Activated naive CD4-positive, alpha-beta T cell treated with anti-CD3 and anti-CD28 coated beads, Interleukin-2, amount 10 ng/mL, durations not matched to agents 7 days and 5 days (primary cell): ENCODE measurements at regions not wholly inside any gene's neighbourhood (a gene's known extent, or its start where the extent isn't known, plus 50 kb on each side); places are given as distances from the start of the nearest gene placed in this dataset.
"Not testable (repeated sequence)": the region's sequence is repeated elsewhere in the genome, so short reads cannot be mapped to it uniquely, and the experiment has no call there.

ENCODE experiments used
- CTCF ChIA-PET: fragments of 350-600 bp; sonication (Branson Sonifier 250); formaldehyde crosslinking; loops from one replicate; lab custom pipeline; 2021; ENCODE audit warnings: antibody characterized with exemption; lab: Charles Lee
- DNase-seq: peaks from one replicate; pipeline ENCODE4 v3.0.0-alpha.2; 2020
- H3K27ac Mint-ChIP-seq: one replicate; pipeline ENCODE4 v1.8.0; 2021; ENCODE audit warnings: mild to moderate bottlenecking, moderate library complexity, mixed read lengths
- H3K27me3 Mint-ChIP-seq: one replicate; pipeline ENCODE4 v1.8.0; 2021; ENCODE audit warnings: mild to moderate bottlenecking, mixed read lengths
- H3K36me3 Mint-ChIP-seq: one replicate; pipeline ENCODE4 v1.8.0; 2021; ENCODE audit warnings: mixed read lengths
- H3K4me1 Mint-ChIP-seq: one replicate; pipeline ENCODE4 v1.8.0; 2021; ENCODE audit warnings: mixed read lengths
- H3K4me3 Mint-ChIP-seq: one replicate; pipeline ENCODE4 v1.8.0; 2021; ENCODE audit warnings: mild to moderate bottlenecking, moderate library complexity, mixed read lengths
- H3K9me3 Mint-ChIP-seq: one replicate; pipeline ENCODE4 v1.8.0; 2021; ENCODE audit warnings: mixed read lengths

GRCh38 chr5:87030699-87031098, 237.0 kb upstream of the RASA1 start:
- Mint-ChIP-seq H3K27me3 (peaks cover 18% of the 10 kb centered on the region), H3K4me3 (no peak overlapping the region), H3K4me1 (peaks cover 14% of the 10 kb centered on the region), H3K36me3 (peaks cover 1% of the 10 kb centered on the region), H3K9me3 (no peaks in the 10 kb centered on the region), H3K27ac (no peak overlapping the region)
- CTCF ChIA-PET, result interaction anchor here (0.5 to 1.2 kb wide), 2 partner anchors 13 to 14 kb away, joined by 3 read pairs; no protein-coding TSS in a partner anchor
- DNase-seq, result no peak

DNA sequence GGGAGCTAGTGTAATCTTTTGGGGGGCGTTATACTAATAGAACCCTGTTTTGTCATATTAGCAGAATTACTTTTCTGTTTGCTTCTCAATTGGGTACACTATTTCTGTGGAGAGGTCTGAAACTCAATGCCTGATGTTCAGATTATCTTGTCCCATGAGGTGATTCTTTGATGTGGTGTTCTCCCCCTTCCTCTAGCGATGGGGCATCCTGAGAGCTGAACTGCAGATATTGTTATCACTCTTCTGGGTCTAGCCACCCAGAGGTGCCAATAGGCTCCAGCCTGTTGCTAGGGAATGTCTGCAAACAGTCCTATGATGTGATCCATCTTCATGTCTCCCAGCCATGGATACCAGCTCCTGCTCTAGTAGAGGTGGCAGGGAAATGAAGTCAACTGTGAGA, 233.1 kb upstream of the RASA1 start:
- no peak overlapping the region for H3K4me3 Mint-ChIP-seq
- H3K4me1 Mint-ChIP-seq, result peaks cover 7% of the 10 kb centered on the region
- no peak overlapping the region for H3K27ac Mint-ChIP-seq
- H3K36me3 Mint-ChIP-seq, result peaks cover 1% of the 10 kb centered on the region
- no peak for DNase-seq
- H3K27me3 Mint-ChIP-seq, result peaks cover 13% of the 10 kb centered on the region
- H3K9me3 Mint-ChIP-seq, result peaks cover 5% of the 10 kb centered on the region
- CTCF ChIA-PET, result interaction anchor here (1.3 kb wide), 1 partner anchor 8 kb away, joined by 3 read pairs; no protein-coding TSS in a partner anchor

DNA sequence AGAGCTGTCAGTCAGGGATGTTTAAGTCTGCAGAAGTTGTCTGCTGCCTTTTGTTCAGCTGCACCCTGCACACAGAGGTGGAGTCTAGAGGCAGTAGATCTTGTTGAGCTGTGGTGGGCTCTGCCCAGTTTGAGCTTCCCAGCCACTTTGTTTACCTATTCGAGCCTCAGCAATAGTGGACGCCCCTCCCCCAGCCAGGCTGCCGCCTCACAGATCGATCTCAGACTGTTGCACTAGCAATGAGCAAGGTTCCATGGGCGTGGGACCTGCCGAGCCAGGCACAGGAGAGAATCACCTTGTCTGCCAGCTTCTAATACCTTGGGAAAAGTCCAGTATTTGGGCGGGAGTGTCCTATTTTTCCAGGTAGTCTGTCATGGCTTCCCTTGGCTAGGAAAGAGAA, 225.1 kb upstream of the RASA1 start:
- Mint-ChIP-seq H3K27ac (no peak overlapping the region), H3K4me3 (no peak overlapping the region), H3K27me3 (peaks cover 14% of the 10 kb centered on the region), H3K36me3 (peaks cover 2% of the 10 kb centered on the region), H3K9me3 (peaks cover 9% of the 10 kb centered on the region), H3K4me1 (no peaks in the 10 kb centered on the region)
- DNase-seq, result no peak
- CTCF ChIA-PET, result no interaction called here

GRCh38 chr5:87048156-87048555, 219.5 kb upstream of the RASA1 start:
- H3K4me3 Mint-ChIP-seq, result no peak overlapping the region
- no peaks in the 10 kb centered on the region for H3K36me3 Mint-ChIP-seq
- no peak overlapping the region for H3K27ac Mint-ChIP-seq
- CTCF ChIA-PET, result no interaction called here
- peaks cover 18% of the 10 kb centered on the region for H3K9me3 Mint-ChIP-seq
- no peaks in the 10 kb centered on the region for H3K4me1 Mint-ChIP-seq
- H3K27me3 Mint-ChIP-seq, result peaks cover 5% of the 10 kb centered on the region
- DNase-seq, result no peak

GRCh38 chr5:87049012-87049411, 218.7 kb upstream of the RASA1 start:
- CTCF ChIA-PET, H3K27ac Mint-ChIP-seq, H3K4me1 Mint-ChIP-seq, H3K36me3 Mint-ChIP-seq, H3K27me3 Mint-ChIP-seq, DNase-seq, H3K4me3 Mint-ChIP-seq: not testable (repeated sequence)
- H3K9me3 Mint-ChIP-seq, result peaks cover 18% of the 10 kb centered on the region

GRCh38 chr5:87051502-87052113, 216.1 kb upstream of the RASA1 start:
- H3K4me3 Mint-ChIP-seq, result no peak overlapping the region
- H3K36me3 Mint-ChIP-seq, result no peaks in the 10 kb centered on the region
- no peak overlapping the region for H3K27ac Mint-ChIP-seq
- no peaks in the 10 kb centered on the region for H3K27me3 Mint-ChIP-seq
- H3K9me3 Mint-ChIP-seq, result peaks cover 16% of the 10 kb centered on the region
- H3K4me1 Mint-ChIP-seq, result no peaks in the 10 kb centered on the region
- DNase-seq, result no peak
- CTCF ChIA-PET, result no interaction called here

- H3K27ac Mint-ChIP-seq, result no peak overlapping the region
Measured at GRCh38 chr5:87053146-87053545, 214.5 kb upstream of the RASA1 start.

GRCh38 chr5:87054821-87055220, 212.9 kb upstream of the RASA1 start:
- CTCF ChIA-PET, result no interaction called here
- Mint-ChIP-seq H3K27ac (no peak overlapping the region), H3K9me3 (peaks cover 13% of the 10 kb centered on the region), H3K27me3 (no peaks in the 10 kb centered on the region), H3K36me3 (peaks cover 4% of the 10 kb centered on the region), H3K4me1 (no peaks in the 10 kb centered on the region), H3K4me3 (no peak overlapping the region)
- no peak for DNase-seq

More at GRCh38 chr5:87053146-87053545, 214.5 kb upstream of the RASA1 start:
- CTCF ChIA-PET, result no interaction called here
- H3K9me3 Mint-ChIP-seq, result peaks cover 16% of the 10 kb centered on the region
- no peak overlapping the region for H3K4me3 Mint-ChIP-seq
- H3K4me1 Mint-ChIP-seq, result no peaks in the 10 kb centered on the region
- no peak for DNase-seq
- H3K27me3 Mint-ChIP-seq, result no peaks in the 10 kb centered on the region
- no peaks in the 10 kb centered on the region for H3K36me3 Mint-ChIP-seq

DNA sequence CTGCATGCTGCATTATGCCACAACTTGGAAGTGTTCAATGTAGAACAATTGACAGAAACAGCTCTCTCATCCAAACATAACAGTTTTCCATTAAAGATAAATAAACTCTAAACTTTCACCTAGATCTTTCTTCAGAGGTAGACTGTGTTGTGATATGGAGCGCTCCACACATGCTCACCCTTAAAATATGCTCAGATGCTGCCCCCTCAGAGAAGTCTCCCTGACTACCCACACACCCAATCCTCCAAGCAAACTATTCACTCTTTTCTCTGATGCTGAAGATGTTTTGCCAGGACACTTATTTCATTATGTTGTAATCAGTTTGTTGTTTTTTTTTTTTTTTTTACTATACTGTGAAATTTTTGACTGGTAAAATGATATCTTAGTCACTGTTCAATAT, 206.6 kb upstream of the RASA1 start:
- H3K36me3 Mint-ChIP-seq, result peaks cover 14% of the 10 kb centered on the region
- no peak for DNase-seq
- H3K4me1 Mint-ChIP-seq, result peaks cover 4% of the 10 kb centered on the region
- no peak overlapping the region for H3K27ac Mint-ChIP-seq
- CTCF ChIA-PET, result no interaction called here
- H3K9me3 Mint-ChIP-seq, result peaks cover 15% of the 10 kb centered on the region
- no peaks in the 10 kb centered on the region for H3K27me3 Mint-ChIP-seq
- H3K4me3 Mint-ChIP-seq, result no peak overlapping the region

DNA sequence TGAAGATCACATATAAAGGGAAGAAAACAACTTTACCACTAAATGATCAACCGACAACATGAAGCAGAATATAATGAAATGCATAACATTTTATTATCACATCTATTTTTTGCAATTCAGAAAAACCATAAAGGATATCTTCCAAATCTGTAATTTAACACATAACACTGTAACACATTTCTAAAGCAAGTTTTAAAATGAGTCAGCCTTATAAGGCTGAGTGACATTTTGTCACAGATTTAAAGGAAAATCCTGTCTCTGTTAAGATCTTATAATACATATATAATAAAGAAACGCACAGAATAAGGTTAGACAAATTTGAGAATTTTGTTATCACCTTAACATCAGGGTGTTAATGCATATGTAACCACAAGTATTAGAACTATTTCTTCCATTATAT, 198.4 kb upstream of the RASA1 start:
- H3K9me3 Mint-ChIP-seq, result peaks cover 2% of the 10 kb centered on the region
- DNase-seq, result no peak
- H3K4me3 Mint-ChIP-seq, result no peak overlapping the region
- CTCF ChIA-PET, result no interaction called here
- H3K4me1 Mint-ChIP-seq, result peaks cover 12% of the 10 kb centered on the region
- no peaks in the 10 kb centered on the region for H3K27me3 Mint-ChIP-seq
- H3K36me3 Mint-ChIP-seq, result peaks cover 3% of the 10 kb centered on the region
- no peak overlapping the region for H3K27ac Mint-ChIP-seq

GRCh38 chr5:87069974-87070608, 197.6 kb upstream of the RASA1 start:
- Mint-ChIP-seq H3K27me3 (no peaks in the 10 kb centered on the region), H3K4me3 (no peak overlapping the region), H3K36me3 (peaks cover 8% of the 10 kb centered on the region), H3K27ac (no peak overlapping the region), H3K9me3 (peaks cover 4% of the 10 kb centered on the region), H3K4me1 (peaks cover 20% of the 10 kb centered on the region)
- CTCF ChIA-PET, result no interaction called here
- DNase-seq, result peak; percentile 28

GRCh38 chr5:87074072-87074471, 193.6 kb upstream of the RASA1 start:
- CTCF ChIA-PET, result no interaction called here
- H3K9me3 Mint-ChIP-seq, result peaks cover 11% of the 10 kb centered on the region
- peaks cover 44% of the 10 kb centered on the region for H3K4me1 Mint-ChIP-seq
- no peaks in the 10 kb centered on the region for H3K27me3 Mint-ChIP-seq
- peak overlapping the region; percentile 89 for H3K27ac Mint-ChIP-seq
- DNase-seq, result no peak
- H3K4me3 Mint-ChIP-seq, result no peak overlapping the region
- H3K36me3 Mint-ChIP-seq, result peaks cover 12% of the 10 kb centered on the region

DNA sequence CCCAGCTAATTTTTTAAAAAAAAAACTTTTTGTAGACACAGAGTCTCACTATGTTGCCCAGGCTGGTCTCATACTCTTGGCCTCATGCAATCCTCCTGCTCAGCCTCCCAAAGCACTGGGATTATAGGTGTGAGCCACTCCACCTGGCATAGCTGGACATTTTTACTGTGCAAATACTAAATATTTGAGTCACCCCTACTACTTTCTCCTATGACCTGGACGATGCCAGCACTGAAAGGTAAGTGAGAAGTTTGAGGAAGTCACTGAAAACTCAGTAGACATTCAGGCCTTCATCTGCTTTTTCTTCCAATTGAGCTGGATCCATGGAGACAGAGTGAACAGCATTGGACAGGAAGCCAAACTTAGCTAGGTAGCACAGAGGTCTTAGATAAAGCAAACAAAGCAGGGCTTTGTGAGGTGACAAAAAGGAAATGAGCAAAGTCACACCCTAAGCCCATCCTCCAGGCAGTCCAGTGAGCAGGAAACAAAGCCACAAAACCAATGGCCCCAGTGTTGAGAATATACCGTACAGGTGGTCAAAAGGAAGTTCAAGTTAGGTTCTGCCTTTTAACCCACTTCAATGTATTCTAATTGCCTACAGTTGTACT, 192.6 kb upstream of the RASA1 start:
- H3K36me3 Mint-ChIP-seq, result peaks cover 13% of the 10 kb centered on the region
- H3K27me3 Mint-ChIP-seq, result no peaks in the 10 kb centered on the region
- H3K4me1 Mint-ChIP-seq, result peaks cover 49% of the 10 kb centered on the region
- DNase-seq, result peak; percentile 57
- H3K4me3 Mint-ChIP-seq, result no peak overlapping the region
- peak overlapping the region; percentile 89 for H3K27ac Mint-ChIP-seq
- CTCF ChIA-PET, result interaction anchor here (0.5 kb wide), 1 partner anchor 239 kb away, joined by 3 read pairs; no protein-coding TSS in a partner anchor
- H3K9me3 Mint-ChIP-seq, result peaks cover 11% of the 10 kb centered on the region

GRCh38 chr5:87076411-87076810, 191.3 kb upstream of the RASA1 start:
- Mint-ChIP-seq H3K27ac (no peak overlapping the region), H3K4me3 (no peak overlapping the region), H3K4me1 (peaks cover 59% of the 10 kb centered on the region), H3K27me3 (no peaks in the 10 kb centered on the region), H3K9me3 (peaks cover 11% of the 10 kb centered on the region), H3K36me3 (peaks cover 13% of the 10 kb centered on the region)
- CTCF ChIA-PET, result no interaction called here
- DNase-seq, result no peak

GRCh38 chr5:87076931-87077330, 190.8 kb upstream of the RASA1 start:
- no peak overlapping the region for H3K27ac Mint-ChIP-seq

More at GRCh38 chr5:87076931-87077330, 190.8 kb upstream of the RASA1 start:
- no peak overlapping the region for H3K4me3 Mint-ChIP-seq
- H3K9me3 Mint-ChIP-seq, result peaks cover 11% of the 10 kb centered on the region
- H3K36me3 Mint-ChIP-seq, result peaks cover 13% of the 10 kb centered on the region
- CTCF ChIA-PET, result no interaction called here
- no peak for DNase-seq
- no peaks in the 10 kb centered on the region for H3K27me3 Mint-ChIP-seq
- H3K4me1 Mint-ChIP-seq, result peaks cover 64% of the 10 kb centered on the region
